ENCODE measurements at regions not wholly inside any gene's neighbourhood (a gene's known extent, or its start where the extent isn't known, plus 50 kb on each side); places are given as distances from the start of the nearest gene placed in this dataset.

- Histone ChIP-seq H3K9me1 (replicated peaks; ENCODE audit: control insufficient read depth, extremely low read depth, insufficient read depth, low read length) (no peaks in the 10 kb centered on the region), H3K27me3 (ENCODE audit: control insufficient read depth in 2 of 2, insufficient read depth in 2 of 2, low read length in 2 of 2) (peaks cover 5% of the 10 kb centered on the region in 2 experiments), H3K9me3 (replicated peaks; ENCODE audit: control insufficient read depth, insufficient read depth, low read length) (no peaks in the 10 kb centered on the region), H3K27ac (ENCODE audit: insufficient read depth, low read depth, low read length) (no peak overlapping the region), H3K36me3 (ENCODE audit: control insufficient read depth in 2 of 2, extremely low read depth in 1 of 2, insufficient read depth in 2 of 2, low read length in 2 of 2) (no peaks in the 10 kb centered on the region), H3K9ac (replicated peaks; ENCODE audit: extremely low read depth, insufficient read depth, low read length) (no peak overlapping the region), H4K20me1 (replicated peaks; ENCODE audit: control insufficient read depth, extremely low read depth, insufficient read depth, low read length) (no peaks in the 10 kb centered on the region), H3K4me3 (replicated peaks in 1 of 3; ENCODE audit: insufficient read depth in 1 of 3, low read depth in 1 of 3, low read length in 3 of 3) (no peak overlapping the region), H3K4me1 (ENCODE audit: control insufficient read depth, extremely low read depth, insufficient read depth, low read length) (no peaks in the 10 kb centered on the region), H3K79me2 (ENCODE audit: control insufficient read depth, insufficient read depth, low read length) (no peaks in the 10 kb centered on the region), H3K4me2 (ENCODE audit: insufficient read depth, low read length) (no peak overlapping the region), H2AFZ (ENCODE audit: low read depth, low read length) (no peak overlapping the region)
- ChIA-PET CTCF (no interaction called here), POLR2A (no interaction called here)
- no TSS peak for BruUV-seq (replicated peaks)
- DNase-seq (ENCODE audit: low read depth, low spot score) (no peak), FAIRE-seq (no peak)
- dilution Hi-C loops (cut with MboI; ENCODE audit: extremely low pct_ligation_motif_present, low sequenced_read_pairs) (no loop called here), intact Hi-C loops (cut with micrococcal nuclease) (no loop called here)
- TF ChIP-seq CTCF (IDR thresholded peaks at IDR 0.05; ENCODE audit: extremely low read depth in 1 of 2, insufficient read depth in 1 of 2, low read depth in 1 of 2, low read length in 2 of 2), result no peak
- TF ChIP-seq POLR2AphosphoS5 (IDR thresholded peaks at IDR 0.05; ENCODE audit: insufficient read depth, low read depth, low read length), result no peak
- TF ChIP-seq GATA2 (IDR thresholded peaks at IDR 0.05; ENCODE audit: insufficient read depth, insufficient read length, low read depth, low read length), result no peak
- TF ChIP-seq JUN (IDR thresholded peaks at IDR 0.05; ENCODE audit: borderline replicate concordance, insufficient read depth, insufficient read length, low read depth), result no peak
- TF ChIP-seq MAX (IDR thresholded peaks at IDR 0.05; ENCODE audit: insufficient read depth, insufficient read length), result no peak
- no peak for TF ChIP-seq EZH2 (IDR thresholded peaks at IDR 0.05; ENCODE audit: borderline replicate concordance, low read depth, low read length, severe bottlenecking)
- TF ChIP-seq POLR2A (IDR thresholded peaks at IDR 0.05; ENCODE audit: low read depth, low read length), result no peak
- TF ChIP-seq MYC (IDR thresholded peaks at IDR 0.05; ENCODE audit: low read depth, low read length), result no peak
- no peak for TF ChIP-seq FOS (IDR thresholded peaks at IDR 0.05; ENCODE audit: borderline replicate concordance, insufficient read depth, low read length)
These were observed 144.2 kb downstream of the RRAGC start for GRCh38 chr1:38715415-38715814.
